HG03135 (cell line): ENCODE measurements at regions not wholly inside any gene's neighbourhood (a gene's known extent, or its start where the extent isn't known, plus 50 kb on each side); places are given as distances from the start of the nearest gene placed in this dataset.
"Not testable (repeated sequence)": the region's sequence is repeated elsewhere in the genome, so short reads cannot be mapped to it uniquely, and the experiment has no call there.

ENCODE experiments used
- ATAC-seq: cut with Tn5 transposase; IDR thresholded peaks from one replicate; pipeline ENCODE4 v1.9.1; 2021; ENCODE audit warnings: mild to moderate bottlenecking, moderate library complexity; ENCODE audit not compliant: unreplicated experiment

- no peak for ATAC-seq
Measured at GRCh38 chr13:76632401-76633044, 253.7 kb downstream of the KCTD12 start.

GRCh38 chr13:76630629-76631230 is 255.5 kb downstream of the KCTD12 start:
- no peak for ATAC-seq

- ATAC-seq, result no peak
Measured at GRCh38 chr13:76622315-76623040, 263.7 kb downstream of the KCTD12 start.

- no peak for ATAC-seq
Measured at GRCh38 chr13:76621705-76622104, 264.5 kb downstream of the KCTD12 start.

- no peak for ATAC-seq
Measured at GRCh38 chr13:76620036-76620435, 266.2 kb downstream of the KCTD12 start.

- no peak for ATAC-seq
Measured at GRCh38 chr13:76619631-76620030, 266.6 kb downstream of the KCTD12 start.

GRCh38 chr13:76610819-76611415 is 275.3 kb downstream of the KCTD12 start:
- ATAC-seq, result no peak

- ATAC-seq, result no peak
Measured at GRCh38 chr13:76609643-76610042, 276.6 kb downstream of the KCTD12 start.

- no peak for ATAC-seq
Measured at GRCh38 chr13:76607866-76608265, 278.3 kb downstream of the KCTD12 start.

GRCh38 chr13:76600081-76600480 is 286.1 kb downstream of the KCTD12 start:
- no peak for ATAC-seq

- no peak for ATAC-seq
Measured at GRCh38 chr13:76597868-76598267, 288.3 kb downstream of the KCTD12 start.

- ATAC-seq, result no peak
Measured at GRCh38 chr13:76596216-76596615, 290.0 kb downstream of the KCTD12 start.

GRCh38 chr13:76594435-76594834 is 291.8 kb downstream of the KCTD12 start:
- ATAC-seq, result no peak

- ATAC-seq, result no peak
Measured at GRCh38 chr13:76586842-76587241, 299.4 kb downstream of the KCTD12 start.

GRCh38 chr13:76579701-76580100 is 306.5 kb downstream of the KCTD12 start:
- no peak for ATAC-seq

GRCh38 chr13:76575634-76576033 is 310.6 kb downstream of the KCTD12 start:
- ATAC-seq, result not testable (repeated sequence)

- ATAC-seq, result no peak
Measured at GRCh38 chr13:76570510-76570971, 315.7 kb downstream of the KCTD12 start.

GRCh38 chr13:76556627-76557026 is 329.6 kb downstream of the KCTD12 start:
- ATAC-seq, result no peak

- no peak for ATAC-seq
Measured at GRCh38 chr13:76552807-76553206, 333.4 kb downstream of the KCTD12 start.

- no peak for ATAC-seq
Measured at GRCh38 chr13:76552041-76552772, 334.0 kb downstream of the KCTD12 start.

- ATAC-seq, result no peak
Measured at GRCh38 chr13:76542176-76542575, 344.0 kb downstream of the KCTD12 start.
